ENCODE measurements at regions not wholly inside any gene's neighbourhood (a gene's known extent, or its start where the extent isn't known, plus 50 kb on each side); places are given as distances from the start of the nearest gene placed in this dataset.
"Not testable (repeated sequence)": the region's sequence is repeated elsewhere in the genome, so short reads cannot be mapped to it uniquely, and the experiment has no call there.

DNA sequence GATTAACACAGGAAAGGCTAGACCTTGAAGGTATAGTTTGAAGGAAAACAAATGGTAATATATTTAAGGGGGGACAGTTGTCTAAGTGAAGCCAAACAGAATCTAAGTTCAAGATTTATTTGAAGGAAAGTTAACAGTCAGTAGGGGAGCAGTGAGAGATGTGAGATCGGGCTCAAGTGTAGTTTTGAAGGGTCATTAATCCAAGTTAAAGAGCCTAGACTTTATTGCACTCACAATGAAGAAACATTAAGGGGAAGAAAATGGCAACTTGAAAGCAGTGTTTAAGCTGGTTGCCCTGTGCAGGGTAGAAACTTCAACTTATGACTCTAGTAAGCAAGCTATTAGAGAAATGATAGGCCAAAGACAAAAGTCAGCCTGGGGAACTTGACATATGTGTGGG, 1952.2 kb downstream of the PCDH7 start:
- no peak for DNase-seq

DNA sequence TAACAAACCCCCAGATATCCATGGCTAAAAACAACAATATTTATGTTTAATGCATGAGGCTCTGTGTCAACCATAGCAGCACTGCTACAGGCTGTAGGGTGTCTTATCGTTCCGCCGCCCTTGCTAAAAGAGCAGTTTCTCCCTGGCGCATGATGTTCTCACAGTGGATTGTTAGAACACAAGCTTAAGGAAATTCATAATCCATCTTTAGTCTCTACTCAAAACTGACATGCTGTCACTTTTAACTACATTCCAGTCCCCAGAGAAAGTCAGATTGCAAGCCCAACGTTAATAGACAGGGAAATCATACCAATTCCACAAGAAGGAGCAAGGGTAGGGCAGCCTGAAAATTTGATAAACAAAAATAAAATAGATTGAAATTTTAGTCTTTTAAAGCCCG, 1960.8 kb downstream of the PCDH7 start:
- no peak for DNase-seq

- DNase-seq, result no peak
Measured at GRCh38 chr4:32684160-32684559, 1964.0 kb downstream of the PCDH7 start.

- no peak for DNase-seq
Measured at GRCh38 chr4:32686123-32686522, 1966.0 kb downstream of the PCDH7 start.

DNA sequence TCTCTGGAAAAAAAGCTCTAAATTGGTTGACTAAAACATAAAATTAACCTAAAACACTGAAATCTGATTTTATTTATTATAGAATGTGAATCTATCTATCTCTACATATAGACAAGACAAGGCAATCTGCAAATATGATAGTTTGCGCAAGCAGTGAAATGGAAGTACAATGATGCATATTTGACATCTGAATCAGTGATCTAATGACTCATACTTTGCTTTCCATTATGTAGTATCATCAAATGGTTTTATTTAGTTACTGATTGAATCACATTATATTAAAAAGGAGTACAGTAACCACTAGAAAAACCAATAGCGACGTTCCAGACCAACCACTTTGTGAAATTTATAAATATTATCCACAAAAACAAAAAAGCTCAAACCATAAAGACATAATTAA, 1969.3 kb downstream of the PCDH7 start:
- DNase-seq, result no peak

DNA sequence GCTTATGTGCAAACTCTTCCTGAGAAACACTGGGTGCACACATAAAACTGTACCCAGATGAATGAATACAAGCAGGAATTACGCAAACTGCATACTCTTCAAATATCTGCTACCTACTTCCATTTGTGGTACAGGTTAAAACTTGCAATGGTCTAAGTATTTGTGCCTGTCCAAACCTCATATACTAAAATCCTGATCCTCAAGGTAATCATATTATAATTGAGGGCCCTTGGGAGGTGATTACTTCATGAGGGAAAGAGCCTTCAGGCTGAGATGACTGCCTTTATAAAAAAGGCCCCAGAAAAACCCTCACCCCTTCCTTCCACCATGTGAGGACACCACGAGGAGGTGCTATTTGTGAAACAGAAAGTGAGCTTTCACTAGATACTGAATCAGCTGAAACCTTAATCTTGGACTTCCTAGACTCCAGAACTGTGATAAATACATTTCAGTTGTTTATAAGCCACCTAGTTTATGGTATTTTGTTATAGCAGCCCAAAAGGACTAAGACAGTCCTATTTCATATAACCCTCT, 1977.2 kb downstream of the PCDH7 start:
- DNase-seq, result no peak

GRCh38 chr4:32700838-32701237, 1980.7 kb downstream of the PCDH7 start:
- DNase-seq, result no peak

GRCh38 chr4:32706893-32707292, 1986.7 kb downstream of the PCDH7 start:
- DNase-seq, result no peak

DNA sequence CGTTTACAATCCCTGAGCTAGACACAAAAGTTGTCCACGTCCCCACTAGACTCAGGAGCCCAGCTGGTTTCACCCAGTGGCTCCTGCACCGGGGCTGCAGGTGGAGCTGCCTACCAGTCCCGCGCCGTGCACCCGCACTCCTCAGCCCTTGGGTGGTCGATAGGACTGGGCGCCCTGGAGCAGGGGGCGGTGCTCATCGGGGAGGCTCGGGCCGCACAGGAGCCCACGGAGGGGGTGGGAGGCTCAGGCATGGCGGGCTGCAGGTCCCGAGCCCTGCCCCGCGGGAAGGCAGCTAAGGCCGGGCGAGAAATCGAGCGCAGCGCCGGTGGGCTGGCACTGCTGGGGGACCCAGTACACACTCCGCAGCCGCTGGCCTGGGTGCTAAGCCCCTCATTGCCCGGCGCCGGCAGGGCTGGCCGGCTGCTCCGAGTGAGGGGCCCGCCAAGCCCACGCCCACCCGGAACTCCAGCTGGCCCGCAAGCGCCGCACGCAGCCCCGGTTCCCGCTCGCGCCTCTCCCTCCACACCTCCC, 1996.0 kb downstream of the PCDH7 start:
- DNase-seq, result not testable (repeated sequence)

DNA sequence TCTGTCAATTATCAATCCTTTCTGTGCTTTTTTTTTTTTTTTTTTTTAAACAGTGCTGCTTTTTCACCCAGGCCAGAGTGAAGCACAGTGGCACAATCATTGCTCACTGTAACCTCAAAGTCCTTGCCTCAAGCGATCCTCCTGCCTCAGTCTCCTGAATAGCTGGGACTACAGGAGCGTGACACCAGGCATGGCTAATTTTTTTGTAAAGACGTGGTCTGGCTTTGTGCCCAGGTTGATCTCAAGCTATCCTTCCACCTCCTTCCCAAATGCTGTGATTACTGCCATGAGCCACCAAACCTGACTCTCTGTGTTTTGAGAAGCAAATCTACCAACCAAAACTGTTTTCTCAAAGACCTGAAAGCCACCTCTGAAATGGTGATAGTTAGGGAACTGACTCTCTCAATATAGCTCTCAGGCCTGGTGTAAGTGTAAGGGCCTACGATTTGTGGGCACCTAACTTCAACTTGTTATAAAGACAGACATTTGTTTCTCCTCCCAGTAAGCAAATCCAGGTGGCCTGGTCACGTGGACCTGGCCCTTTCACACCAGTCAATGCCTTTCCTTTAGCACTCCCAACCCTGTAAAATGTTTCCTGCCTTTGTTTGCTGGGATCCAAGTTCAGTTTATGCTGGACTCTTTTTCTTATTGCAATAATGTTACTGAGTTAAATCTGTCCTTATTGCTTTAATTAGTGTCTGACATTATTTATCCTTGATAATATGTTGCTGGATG, 2015.9 kb downstream of the PCDH7 start:
- no peak for DNase-seq

DNA sequence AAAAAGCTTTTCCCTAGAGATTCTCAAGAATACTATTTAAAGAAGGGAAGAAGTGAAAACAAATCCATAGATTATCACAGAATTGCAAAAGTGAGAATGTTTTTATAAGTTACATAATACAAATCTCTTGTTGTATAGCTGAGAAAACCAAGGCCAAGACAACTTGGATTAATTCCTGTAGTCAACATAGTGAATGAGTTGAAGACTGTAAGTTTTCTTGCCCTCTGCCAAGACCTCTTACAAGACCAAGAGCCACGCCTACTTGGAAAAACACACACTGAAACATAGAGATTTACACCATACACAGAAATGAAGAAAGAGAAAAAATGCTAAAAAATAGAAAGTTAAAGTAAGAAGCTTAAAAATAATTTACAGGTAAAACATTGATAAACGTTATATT, 2024.0 kb downstream of the PCDH7 start:
- DNase-seq, result no peak

DNA sequence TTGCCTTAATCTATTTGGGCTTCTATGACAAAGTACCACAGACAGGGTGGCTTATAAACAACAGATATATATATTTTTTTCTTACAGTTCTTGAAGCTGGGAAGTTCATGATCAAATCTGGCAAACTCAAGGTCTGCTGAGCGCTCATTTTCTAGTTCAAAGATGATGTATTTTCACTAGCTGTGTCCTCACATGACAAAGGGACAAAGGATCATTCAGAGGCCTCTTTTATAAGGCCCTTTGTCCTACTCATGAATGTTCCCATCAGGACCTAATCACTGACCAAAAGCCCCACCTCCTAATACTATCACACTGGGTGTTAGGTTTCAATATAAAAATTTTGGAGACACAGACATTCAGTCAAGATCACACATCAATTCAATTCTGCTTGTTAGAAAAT, 2025.2 kb downstream of the PCDH7 start:
- no peak for DNase-seq

DNA sequence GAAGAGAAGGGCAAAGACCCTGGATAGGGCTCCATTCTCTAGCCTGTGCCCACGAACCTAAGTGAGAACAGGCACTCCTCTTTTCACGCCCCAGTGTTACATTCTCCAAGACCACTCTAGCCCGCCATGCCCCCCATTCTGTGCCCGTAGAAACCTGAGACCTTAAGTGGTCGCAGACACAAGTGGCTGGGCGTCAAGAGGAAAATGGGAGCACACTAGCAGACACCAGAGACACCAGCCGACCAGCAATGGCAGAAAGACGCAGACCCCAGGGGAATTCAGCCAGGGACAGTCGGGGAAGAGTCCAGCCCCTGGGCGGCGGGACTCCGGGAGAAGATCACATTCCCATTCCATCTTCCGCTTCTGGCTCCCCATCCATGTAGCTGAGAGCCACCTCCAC, 2027.9 kb downstream of the PCDH7 start:
- DNase-seq, result no peak

- DNase-seq, result no peak
Measured at GRCh38 chr4:32748498-32748897, 2028.3 kb downstream of the PCDH7 start.

DNA sequence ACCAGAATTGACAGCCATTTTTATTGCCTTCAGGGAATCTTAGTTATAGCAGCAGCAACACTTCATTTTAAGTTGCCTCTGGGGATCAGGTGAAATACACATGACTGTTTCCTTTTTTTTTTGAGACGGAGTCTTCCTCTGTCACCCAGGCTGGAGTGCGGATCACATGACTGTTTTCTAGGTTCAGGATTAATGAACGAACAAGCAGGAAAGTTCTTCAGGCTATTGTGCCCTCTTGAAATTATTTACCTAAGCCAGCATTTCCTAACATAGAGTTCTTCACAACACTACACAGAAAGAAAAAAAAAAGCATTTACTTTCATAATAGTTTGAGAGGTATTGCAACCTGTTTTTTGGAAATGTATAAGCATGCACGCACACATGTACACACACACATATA, 2032.8 kb downstream of the PCDH7 start:
- no peak for DNase-seq

DNA sequence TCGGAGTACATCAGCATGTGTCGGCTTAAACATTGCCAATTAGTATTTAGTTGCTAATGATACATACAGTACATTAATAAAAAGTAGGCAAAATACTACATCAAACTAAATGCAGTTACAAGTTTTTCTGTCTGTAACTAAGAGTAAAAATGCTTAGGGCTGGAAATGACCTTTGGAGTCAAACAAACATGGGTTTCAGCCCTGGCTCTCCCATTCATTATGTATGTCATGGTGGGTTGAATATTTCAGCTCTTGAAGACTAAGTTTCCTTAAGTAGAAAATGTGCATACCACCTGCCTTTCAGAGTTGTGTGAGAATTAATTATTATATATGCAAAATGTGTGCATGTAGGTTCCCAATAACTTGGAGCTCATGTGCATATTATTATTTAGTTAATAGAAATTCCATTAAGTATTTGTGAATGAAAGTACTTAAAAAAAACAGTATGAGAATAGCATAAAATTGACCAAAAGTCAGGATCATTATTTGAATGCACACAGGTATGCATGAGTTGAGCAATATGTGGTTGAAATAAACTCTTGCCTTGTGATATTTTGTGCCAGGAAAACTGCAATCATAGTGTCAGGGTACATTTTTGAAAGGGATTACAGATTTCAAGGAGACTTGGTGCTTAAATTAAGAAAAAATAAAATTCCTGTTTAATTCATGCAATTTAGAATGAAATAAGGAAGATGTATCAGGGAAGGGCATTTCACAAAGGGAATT, 2048.7 kb downstream of the PCDH7 start:
- no peak for DNase-seq

DNA sequence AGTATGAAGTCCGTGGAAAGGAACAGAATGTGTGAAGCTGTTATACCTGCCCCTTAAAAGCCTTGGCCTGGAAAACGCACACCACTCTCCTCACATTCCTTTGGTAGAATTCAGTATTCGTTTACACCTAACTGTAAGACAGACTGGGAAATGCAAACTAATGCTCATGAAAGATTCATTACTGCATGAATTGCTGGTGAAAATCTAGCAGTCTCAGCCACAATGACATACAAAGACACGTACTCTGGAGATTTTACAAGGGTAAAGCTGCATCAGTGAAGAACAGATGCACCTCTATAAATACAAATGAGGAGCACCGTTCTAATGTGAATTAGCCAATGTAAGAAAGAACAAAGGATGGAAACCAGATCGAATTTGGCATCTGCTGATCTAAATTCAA, 2051.3 kb downstream of the PCDH7 start:
- DNase-seq, result no peak

GRCh38 chr4:32775049-32775448, 2054.9 kb downstream of the PCDH7 start:
- no peak for DNase-seq

- DNase-seq, result no peak
Measured at GRCh38 chr4:32776435-32777203, 2056.4 kb downstream of the PCDH7 start.

DNA sequence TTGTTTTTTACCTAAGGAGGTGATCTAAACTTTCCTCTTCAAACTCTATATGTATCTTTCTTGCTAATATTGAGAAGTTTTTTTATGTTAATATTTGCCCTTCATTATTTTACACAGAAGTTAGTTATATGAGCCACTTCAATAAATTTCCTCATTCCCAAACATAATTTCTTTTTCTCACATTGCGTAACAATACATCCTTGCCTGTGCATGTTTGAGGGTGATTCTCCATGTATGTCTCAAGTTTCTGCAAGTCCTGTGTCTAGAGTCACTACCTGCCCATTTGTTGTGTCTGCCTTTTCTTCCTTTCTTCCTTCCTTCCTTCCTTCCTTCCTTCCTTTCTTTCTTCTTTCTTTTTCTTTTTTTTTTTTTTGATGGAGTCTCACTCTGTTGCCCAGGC, 2057.9 kb downstream of the PCDH7 start:
- DNase-seq, result no peak

DNA sequence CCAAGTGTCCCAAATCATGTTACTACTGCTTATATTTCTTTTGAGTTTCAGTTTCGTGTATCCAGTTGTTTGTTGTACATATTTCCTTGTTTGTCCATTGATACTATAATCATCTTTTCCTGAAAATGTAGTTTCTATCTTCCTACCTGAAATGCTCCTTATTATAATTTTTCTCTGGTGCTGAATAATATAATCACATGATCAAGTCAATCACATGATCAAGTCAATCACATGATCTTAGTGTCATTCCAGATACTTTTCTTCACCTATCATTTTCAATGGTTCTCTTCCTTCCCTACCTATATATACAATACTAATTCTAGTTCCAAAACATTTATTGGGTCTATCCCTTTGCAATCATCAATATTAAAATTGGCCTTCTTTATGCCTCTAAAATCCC, 2058.8 kb downstream of the PCDH7 start:
- DNase-seq, result no peak

DNA sequence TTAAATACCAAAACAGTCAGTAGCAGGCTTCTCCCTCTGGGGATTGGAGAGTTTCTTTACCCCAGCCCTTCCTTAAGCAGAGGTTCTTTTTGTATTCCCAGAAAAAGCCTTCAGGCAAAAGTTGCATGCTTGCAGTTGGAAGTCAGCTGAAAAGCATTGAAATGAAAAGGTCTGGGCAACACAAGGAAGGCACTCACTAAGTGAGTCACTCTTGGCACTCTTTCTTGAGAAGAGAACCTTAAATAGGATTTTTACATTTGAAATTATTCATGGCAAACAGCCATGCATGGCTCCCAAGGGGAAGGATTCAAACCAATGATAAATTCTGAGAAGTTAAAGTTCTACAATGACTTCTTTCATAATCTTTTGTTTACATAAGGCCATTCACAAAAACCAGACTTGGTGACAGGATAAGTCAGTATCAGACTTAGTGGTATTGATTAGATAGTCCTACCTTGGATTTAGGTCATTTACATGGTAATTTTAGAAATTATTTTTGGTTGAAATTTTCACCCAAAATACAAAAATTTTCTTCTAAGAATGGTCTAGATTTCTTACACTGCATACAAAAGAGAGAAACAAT, 2068.9 kb downstream of the PCDH7 start:
- no peak for DNase-seq

DNA sequence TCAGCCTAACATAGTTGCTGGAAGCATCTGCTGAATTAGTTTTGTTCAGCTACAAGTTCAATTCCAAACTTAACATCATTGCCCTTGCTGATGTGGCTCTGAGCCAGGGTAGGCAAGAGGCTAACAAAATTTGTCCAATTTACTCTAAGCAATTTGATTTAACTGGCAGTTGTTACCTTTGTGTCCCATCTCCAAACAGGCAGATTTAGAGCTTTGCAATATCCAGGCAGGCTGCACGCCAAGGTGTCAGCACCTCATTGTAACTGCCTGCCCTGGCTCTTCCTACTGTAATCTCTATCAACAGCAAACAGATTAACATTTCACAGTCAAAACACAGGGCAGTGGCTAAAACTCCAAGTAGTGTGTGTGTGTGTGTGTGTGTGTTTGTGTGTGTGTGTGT, 2070.6 kb downstream of the PCDH7 start:
- no peak for DNase-seq
